Sigmoid colon (tissue), 6 donors: ENCODE measurements at regions not wholly inside any gene's neighbourhood (a gene's known extent, or its start where the extent isn't known, plus 50 kb on each side); places are given as distances from the start of the nearest gene placed in this dataset.

Experiments
- DNase-seq: peaks from one replicate; pipeline ENCODE4 v3.0.0-alpha.2; 2019
- H3K27ac ChIP-seq, 4 donors: fragments of 200-600 bp; sonication (generic); one replicate each; pipeline ENCODE4 v1.5.1; 2016 to 2019; ENCODE audit warnings: mild to moderate bottlenecking in 1 of 4
- H3K27me3 ChIP-seq, 3 donors: fragments of 200-600 bp; sonication (generic); one replicate each; pipeline ENCODE4 v1.5.1; 2019; ENCODE audit warnings: mild to moderate bottlenecking in 1 of 3
- H3K36me3 ChIP-seq, 4 donors: fragments of 200-600 bp; sonication (generic); one replicate each; pipeline ENCODE4 v1.5.1; 2016 to 2019
- H3K4me1 ChIP-seq, 4 donors: fragments of 200-600 bp; sonication (generic); one replicate each; pipeline ENCODE4 v1.5.1; 2017 to 2019
- H3K4me3 ChIP-seq, 4 donors: fragments of 200-600 bp; sonication (generic); one replicate each; pipeline ENCODE4 v1.5.1; 2017 to 2019; ENCODE audit warnings: mild to moderate bottlenecking in 2 of 4, moderate library complexity in 1 of 4
- H3K9me3 ChIP-seq, 4 donors: fragments of 200-600 bp in 3 of 4; sonication (generic) in 3 of 4; one replicate each; pipeline versions ENCODE4 v1.5.1 to v1.6.1; 2013 to 2019
- CTCF ChIP-seq, 4 experiments: fragments of 450-650 bp in 3 of 4; fragments of 200-600 bp in 1 of 4; IDR thresholded peaks; one replicate each; pipeline ENCODE4 v1.5.1; 2016 to 2019; ENCODE audit warnings: antibody characterized with exemption in 4 of 4, mild to moderate bottlenecking in 3 of 4, moderate library complexity in 2 of 4
- EP300 ChIP-seq, 4 donors: sonication (generic); formaldehyde crosslinking; IDR thresholded peaks; one replicate each; pipeline ENCODE4 v1.6.1; 2017; ENCODE audit warnings: antibody characterized with exemption in 4 of 4
- POLR2A ChIP-seq, 2 donors: fragments of 450-650 bp; IDR thresholded peaks; one replicate each; pipeline ENCODE4 v1.6.1; 2016; ENCODE audit warnings: antibody characterized with exemption in 2 of 2, mild to moderate bottlenecking in 2 of 2, moderate library complexity in 2 of 2
- POLR2AphosphoS5 ChIP-seq, 4 donors: sonication (generic); formaldehyde crosslinking; IDR thresholded peaks; one replicate each; pipeline ENCODE4 v1.6.1; 2017; ENCODE audit warnings: antibody characterized with exemption in 4 of 4
- whole genome bisulfite sequencing, 2 donors: extraction: QIAGEN DNeasy Blood & Tissue Kit; methylation state at CpG; one replicate each; pipeline ENCODE4 v1.1.7; 2013; 5-methylcytosine and 5-hydroxymethylcytosine counted together
- intact Hi-C: fragments of 100-400 bp; cut with DNase I; formaldehyde crosslinking; loops from one replicate; pipeline ENCODE4 v1.15.1; 2023
- donor health status: healthy with polysubstance abuse.
- donor health status: healthy.

GRCh38 chr5:35442885-35443639 is 174.6 kb upstream of the SPEF2 start:
- TF ChIP-seq POLR2AphosphoS5 (IDR thresholded peaks at IDR 0.05) (no peak), CTCF (IDR thresholded peaks at IDR 0.05) (no peak), POLR2A (IDR thresholded peaks at IDR 0.05) (no peak), EP300 (IDR thresholded peaks at IDR 0.05) (no peak)
- DNase-seq, result no peak
- Histone ChIP-seq H3K4me1 (no peaks in the 10 kb centered on the region), H3K27ac (no peak overlapping the region), H3K4me3 (no peak overlapping the region), H3K27me3 (no peaks in the 10 kb centered on the region), H3K9me3 (peaks cover 0 to 4% (median 0%) of the 10 kb centered on the region in 4 donors), H3K36me3 (no peaks in the 10 kb centered on the region)
- WGBS, 2 donors, result 62 to 80% methylated on average over 4 of the region's 4 CpGs
- intact Hi-C loops, result no loop called here

- DNase-seq, result no peak
- TF ChIP-seq CTCF (IDR thresholded peaks at IDR 0.05), result no peak
- TF ChIP-seq POLR2AphosphoS5 (IDR thresholded peaks at IDR 0.05), result no peak
- TF ChIP-seq EP300 (IDR thresholded peaks at IDR 0.05), result no peak
- TF ChIP-seq POLR2A (IDR thresholded peaks at IDR 0.05), result no peak
- no peak overlapping the region for H3K27ac ChIP-seq
- H3K9me3 ChIP-seq, result no peaks in the 10 kb centered on the region
- H3K4me1 ChIP-seq, result no peaks in the 10 kb centered on the region
- H3K36me3 ChIP-seq, result no peaks in the 10 kb centered on the region
- WGBS, 2 donors, result 88 to 92% methylated on average over 2 of the region's 2 CpGs
- intact Hi-C loops, result no loop called here
- no peaks in the 10 kb centered on the region for H3K27me3 ChIP-seq
- H3K4me3 ChIP-seq, result no peak overlapping the region
Measured at GRCh38 chr5:35440409-35440808, 177.3 kb upstream of the SPEF2 start.

GRCh38 chr5:35438786-35439185 is 178.9 kb upstream of the SPEF2 start:
- TF ChIP-seq POLR2A (IDR thresholded peaks at IDR 0.05), result no peak
- TF ChIP-seq EP300 (IDR thresholded peaks at IDR 0.05), result no peak
- no peaks in the 10 kb centered on the region for H3K36me3 ChIP-seq
- no peak for DNase-seq
- no peaks in the 10 kb centered on the region for H3K9me3 ChIP-seq
- H3K4me1 ChIP-seq, result no peaks in the 10 kb centered on the region
- 78 to 87% methylated on average over 2 of the region's 2 CpGs for WGBS, 2 donors
- H3K27ac ChIP-seq, result no peak overlapping the region
- intact Hi-C loops, result no loop called here
- no peak overlapping the region for H3K4me3 ChIP-seq
- no peaks in the 10 kb centered on the region for H3K27me3 ChIP-seq

- H3K4me3 ChIP-seq, result no peak overlapping the region
- intact Hi-C loops, result no loop called here
- DNase-seq, result no peak
- TF ChIP-seq EP300 (IDR thresholded peaks at IDR 0.05) (no peak), POLR2AphosphoS5 (IDR thresholded peaks at IDR 0.05) (no peak), POLR2A (IDR thresholded peaks at IDR 0.05) (no peak), CTCF (IDR thresholded peaks at IDR 0.05) (no peak)
- H3K27ac ChIP-seq, result no peak overlapping the region
- no peaks in the 10 kb centered on the region for H3K9me3 ChIP-seq
- H3K27me3 ChIP-seq, result no peaks in the 10 kb centered on the region
- WGBS, 2 donors, result 46 to 82% methylated on average over 1 of the region's 1 CpG
- no peaks in the 10 kb centered on the region for H3K4me1 ChIP-seq
- H3K36me3 ChIP-seq, result no peaks in the 10 kb centered on the region
Measured at GRCh38 chr5:35438288-35438687, 179.4 kb upstream of the SPEF2 start.

GRCh38 chr5:35436400-35437057 is 181.1 kb upstream of the SPEF2 start:
- TF ChIP-seq POLR2A (IDR thresholded peaks at IDR 0.05), result no peak
- peak in 1 of 4 experiments; percentile 15 for TF ChIP-seq CTCF (IDR thresholded peaks at IDR 0.05)
- TF ChIP-seq EP300 (IDR thresholded peaks at IDR 0.05), result no peak
- TF ChIP-seq POLR2AphosphoS5 (IDR thresholded peaks at IDR 0.05), result no peak
- Histone ChIP-seq H3K4me3 (no peak overlapping the region), H3K27ac (no peak overlapping the region), H3K9me3 (no peaks in the 10 kb centered on the region), H3K27me3 (no peaks in the 10 kb centered on the region), H3K4me1 (no peaks in the 10 kb centered on the region), H3K36me3 (no peaks in the 10 kb centered on the region)
- WGBS, 2 donors, result 49 to 81% methylated on average over 6 of the region's 6 CpGs
- DNase-seq, result no peak
- intact Hi-C loops, result no loop called here
